H9 (cell line): ENCODE measurements at regions not wholly inside any gene's neighbourhood (a gene's known extent, or its start where the extent isn't known, plus 50 kb on each side); places are given as distances from the start of the nearest gene placed in this dataset.

Experiments
- DNase-seq: peaks from one replicate; pipeline ENCODE4 v3.0.0-alpha.2; 2017
- H2AFZ ChIP-seq: one replicate; pipeline ENCODE4 v1.6.1; 2013; ENCODE audit warnings: mild to moderate bottlenecking, low read length, control low read depth, moderate library complexity
- H2AK5ac ChIP-seq: 2 replicates; pipeline ENCODE4 v1.6.1; 2013; ENCODE audit warnings: low read length, control low read depth, mixed read lengths; ENCODE audit not compliant: insufficient read length
- H2BK120ac ChIP-seq: one replicate; pipeline ENCODE4 v1.6.1; 2013; ENCODE audit warnings: low read depth, mild to moderate bottlenecking, low read length, control low read depth, inconsistent platforms; ENCODE audit not compliant: poor library complexity, severe bottlenecking
- H2BK12ac ChIP-seq: 2 replicates; pipeline ENCODE4 v1.6.1; 2013; ENCODE audit warnings: low read length, control low read depth, mixed read lengths, low read depth; ENCODE audit not compliant: insufficient read length
- H2BK15ac ChIP-seq: 2 replicates; pipeline ENCODE4 v1.6.1; 2013; ENCODE audit warnings: low read depth, low read length, control low read depth
- H2BK20ac ChIP-seq: one replicate; pipeline ENCODE4 v1.6.1; 2013; ENCODE audit warnings: low read depth, mild to moderate bottlenecking, low read length, control low read depth, inconsistent platforms; ENCODE audit not compliant: poor library complexity, severe bottlenecking
- H2BK5ac ChIP-seq: 2 replicates; pipeline ENCODE4 v1.6.1; 2013; ENCODE audit warnings: low read length, control low read depth, mixed read lengths; ENCODE audit not compliant: insufficient read length
- H3K14ac ChIP-seq: 2 replicates; pipeline ENCODE4 v1.6.1; 2013; ENCODE audit warnings: low read length, control low read depth; ENCODE audit not compliant: insufficient read depth
- H3K18ac ChIP-seq: 2 replicates; pipeline ENCODE4 v1.6.1; 2013; ENCODE audit warnings: low read depth, mild to moderate bottlenecking, mixed read lengths, low read length, control low read depth; ENCODE audit not compliant: insufficient read length
- H3K23ac ChIP-seq: 2 replicates; pipeline ENCODE4 v1.6.1; 2013; ENCODE audit warnings: low read length, control low read depth, mixed read lengths, low read depth; ENCODE audit not compliant: insufficient read length
- H3K23me2 ChIP-seq: 2 replicates; pipeline ENCODE4 v1.6.1; 2013; ENCODE audit warnings: low read depth, mild to moderate bottlenecking, mixed read lengths, low read length, control low read depth; ENCODE audit not compliant: insufficient read length, poor library complexity, severe bottlenecking
- H3K27ac ChIP-seq: 2 replicates; pipeline ENCODE4 v1.5.1; 2013; ENCODE audit warnings: low read length, control low read depth, mixed read lengths, low read depth; ENCODE audit not compliant: insufficient read length
- H3K27me3 ChIP-seq: 2 replicates; pipeline ENCODE4 v1.6.1; 2013; ENCODE audit warnings: low read length, control low read depth, inconsistent platforms; ENCODE audit not compliant: insufficient read depth
- H3K4ac ChIP-seq: 2 replicates; pipeline ENCODE4 v1.6.1; 2013; ENCODE audit warnings: low read depth, mild to moderate bottlenecking, control low read depth, inconsistent platforms, low read length, moderate library complexity
- H3K4me1 ChIP-seq: 2 replicates; pipeline ENCODE4 v1.6.1; 2013; ENCODE audit warnings: low read length, control low read depth, inconsistent platforms; ENCODE audit not compliant: insufficient read depth
- H3K4me2 ChIP-seq: 2 replicates; pipeline ENCODE4 v1.6.1; 2013; ENCODE audit warnings: low read length, control low read depth, mixed read lengths; ENCODE audit not compliant: insufficient read length, insufficient read depth
- H3K56ac ChIP-seq: 2 replicates; pipeline ENCODE4 v1.6.1; 2013; ENCODE audit warnings: low read depth, mild to moderate bottlenecking, mixed read lengths, low read length, control low read depth; ENCODE audit not compliant: insufficient read length
- H3K79me1 ChIP-seq: 2 replicates; pipeline ENCODE4 v1.6.1; 2013; ENCODE audit warnings: low read depth, mild to moderate bottlenecking, moderate library complexity, low read length, control low read depth, inconsistent platforms; ENCODE audit not compliant: insufficient read depth, poor library complexity, severe bottlenecking
- H3K79me2 ChIP-seq: 2 replicates; pipeline ENCODE4 v1.6.1; 2013; ENCODE audit warnings: low read length, control low read depth, inconsistent platforms; ENCODE audit not compliant: insufficient read depth
- H3K9ac ChIP-seq: 2 replicates; pipeline ENCODE4 v1.6.1; 2013; ENCODE audit warnings: low read length, control low read depth, mixed read lengths; ENCODE audit not compliant: insufficient read length; ENCODE audit errors: extremely low read depth
- H3K9me3 ChIP-seq: one replicate; pipeline ENCODE4 v1.6.1; 2013; ENCODE audit warnings: low read depth, low read length, inconsistent platforms; ENCODE audit not compliant: control insufficient read depth
- H3T11ph ChIP-seq: one replicate; pipeline ENCODE4 v1.6.1; 2013; ENCODE audit warnings: mild to moderate bottlenecking, low read length, control low read depth, inconsistent platforms
- H4K20me1 ChIP-seq: one replicate; pipeline ENCODE4 v1.6.1; 2013; ENCODE audit not compliant: control insufficient read depth, insufficient read length, insufficient read depth
- H4K5ac ChIP-seq: 2 replicates; pipeline ENCODE4 v1.6.1; 2013; ENCODE audit warnings: low read depth, mild to moderate bottlenecking, mixed read lengths, low read length, control low read depth; ENCODE audit not compliant: insufficient read length
- H4K8ac ChIP-seq: replicated peaks from 2 replicates; pipeline ENCODE4 v1.6.1; 2013; ENCODE audit warnings: low read length, control low read depth, mixed read lengths, low read depth; ENCODE audit not compliant: insufficient read length
- H4K91ac ChIP-seq: 2 replicates; pipeline ENCODE4 v1.6.1; 2013; ENCODE audit warnings: low read depth, mild to moderate bottlenecking, moderate library complexity, mixed read lengths, low read length, control low read depth; ENCODE audit not compliant: insufficient read length
- H3K27ac Mint-ChIP-seq, 3 experiments: 2 replicates in 2 of 3; 3 replicates in 1 of 3; pipeline ENCODE4 v1.8.0; 2020 to 2021; ENCODE audit warnings: mixed read lengths in 3 of 3, mild to moderate bottlenecking in 1 of 3, moderate library complexity in 1 of 3
- H3K27me3 Mint-ChIP-seq: 2 replicates; pipeline ENCODE4 v1.8.0; 2021; ENCODE audit warnings: low read depth, mild to moderate bottlenecking, moderate library complexity, mixed read lengths
- H3K36me3 Mint-ChIP-seq, 3 experiments: 2 replicates in 2 of 3; 3 replicates in 1 of 3; pipeline ENCODE4 v1.8.0; 2020 to 2021; ENCODE audit warnings: low read depth in 3 of 3, mixed read lengths in 3 of 3; ENCODE audit not compliant: insufficient read depth in 1 of 3
- H3K4me1 Mint-ChIP-seq, 2 experiments: 2 replicates each; pipeline ENCODE4 v1.8.0; 2020; ENCODE audit warnings: mixed read lengths in 2 of 2
- H3K4me3 Mint-ChIP-seq, 2 experiments: 2 replicates in 1 of 2; 3 replicates in 1 of 2; pipeline ENCODE4 v1.8.0; 2020 to 2021; ENCODE audit warnings: mild to moderate bottlenecking in 2 of 2, mixed read lengths in 2 of 2, moderate library complexity in 1 of 2
- H3K9me3 Mint-ChIP-seq, 2 experiments: 2 replicates in 1 of 2; 3 replicates in 1 of 2; pipeline ENCODE4 v1.8.0; 2020; ENCODE audit warnings: mild to moderate bottlenecking in 2 of 2, mixed read lengths in 2 of 2, moderate library complexity in 1 of 2
- CTCF ChIP-seq: fragments of 200-600 bp; sonication (generic); conservative IDR thresholded peaks from 3 replicates; pipeline ENCODE4 v1.8.0; 2021; ENCODE audit warnings: antibody characterized with exemption, mild to moderate bottlenecking
- WGBS: extraction: QIAGEN DNeasy Blood & Tissue Kit; methylation state at CpG from one replicate; pipeline ENCODE4 v1.1.7; 2013; ENCODE audit warnings: missing lambda C conversion rate, low lambda C conversion rate, mixed read lengths; ENCODE audit not compliant: insufficient read length; ENCODE audit errors: extremely low coverage; 5-methylcytosine and 5-hydroxymethylcytosine counted together

- peaks cover 44 to 55% of the 10 kb centered on the region in 2 experiments for H3K4me1 Mint-ChIP-seq
- Histone ChIP-seq H2BK15ac (no peak overlapping the region), H3K14ac (no peak overlapping the region), H3K4me1 (peaks cover 9% of the 10 kb centered on the region; the same call in 1 of the 2 replicates), H3K9me3 (no peaks in the 10 kb centered on the region), H4K5ac (no peak overlapping the region), H3K18ac (no peak overlapping the region), H3K4ac (no peak overlapping the region), H4K8ac (no peak overlapping the region), H3K27me3 (no peaks in the 10 kb centered on the region), H4K91ac (no peak overlapping the region), H2BK20ac (no peak overlapping the region), H2BK120ac (no peak overlapping the region), H4K20me1 (no peaks in the 10 kb centered on the region), H3K79me1 (no peaks in the 10 kb centered on the region), H3T11ph (no peak overlapping the region), H2AK5ac (no peak overlapping the region), H3K27ac (no peak overlapping the region), H2BK5ac (no peak overlapping the region), H3K56ac (no peak overlapping the region), H2BK12ac (no peak overlapping the region), H3K4me2 (no peak overlapping the region), H3K9ac (no peak overlapping the region), H3K23ac (no peak overlapping the region), H3K79me2 (no peaks in the 10 kb centered on the region), H3K23me2 (no peaks in the 10 kb centered on the region), H2AFZ (no peak overlapping the region)
- no peak for DNase-seq
- H3K27ac Mint-ChIP-seq = peak overlapping the region in 2 of 3 experiments; percentile 25 to 55; a peak in 4 of 7 replicates
- H3K36me3 Mint-ChIP-seq = peaks cover 7 to 33% (median 12%) of the 10 kb centered on the region in 3 experiments
- TF ChIP-seq CTCF = no peak
- H3K4me3 Mint-ChIP-seq = 0 out of 5 replicates have a peak overlapping the region, but pooled peaks of 1 of the 2 experiments have one; percentile 24
- peaks cover 22 to 25% of the 10 kb centered on the region in 2 experiments for H3K9me3 Mint-ChIP-seq
- peaks cover 5% of the 10 kb centered on the region for H3K27me3 Mint-ChIP-seq
- no CpG with 5 or more reads among the region's 4 CpGs for WGBS
Measured at GRCh38 chr21:32965129-32965680, 60.5 kb upstream of the OLIG2 start.
